DOHH2 (cell line): ENCODE measurements at regions not wholly inside any gene's neighbourhood (a gene's known extent, or its start where the extent isn't known, plus 50 kb on each side); places are given as distances from the start of the nearest gene placed in this dataset.
"Not testable (repeated sequence)": the region's sequence is repeated elsewhere in the genome, so short reads cannot be mapped to it uniquely, and the experiment has no call there.

Source experiments
- H3F3A ChIP-seq: fragments of 200-600 bp; sonication (generic), shearing (Covaris generic); 2 replicates; pipeline ENCODE4 v1.6.0; 2016; ENCODE audit warnings: antibody characterized with exemption, mild to moderate bottlenecking; ENCODE audit not compliant: control insufficient read depth, insufficient read depth
- H3K27ac ChIP-seq: fragments of 200-600 bp; sonication (generic); 2 replicates; pipeline ENCODE4 v1.5.1; 2014; ENCODE audit warnings: low read depth, mild to moderate bottlenecking, low read length, moderate library complexity
- H3K27me3 ChIP-seq: fragments of 200-600 bp; sonication (generic); 2 replicates; pipeline ENCODE4 v1.6.1; 2014; ENCODE audit warnings: mild to moderate bottlenecking, low read length, mixed read lengths; ENCODE audit not compliant: control insufficient read depth
- H3K36me3 ChIP-seq: fragments of 200-600 bp; sonication (generic); 2 replicates; pipeline ENCODE4 v1.6.1; 2014; ENCODE audit warnings: mild to moderate bottlenecking, low read length, moderate library complexity, mixed read lengths; ENCODE audit not compliant: control insufficient read depth
- H3K4me1 ChIP-seq: fragments of 200-600 bp; sonication (generic); 2 replicates; pipeline ENCODE4 v1.6.1; 2014; ENCODE audit warnings: mild to moderate bottlenecking, low read length, mixed read lengths; ENCODE audit not compliant: control insufficient read depth
- H3K4me2 ChIP-seq: fragments of 200-600 bp; sonication (generic); 2 replicates; pipeline ENCODE4 v1.6.0; 2014; ENCODE audit warnings: mild to moderate bottlenecking, low read length, moderate library complexity
- H3K4me3 ChIP-seq: fragments of 200-600 bp; sonication (generic); 2 replicates; pipeline ENCODE4 v1.5.1; 2014; ENCODE audit warnings: mild to moderate bottlenecking, low read length, mixed read lengths
- H3K79me2 ChIP-seq: fragments of 200-600 bp; sonication (generic); 2 replicates; pipeline ENCODE4 v1.6.1; 2014; ENCODE audit warnings: mild to moderate bottlenecking, low read length, mixed read lengths; ENCODE audit not compliant: control insufficient read depth
- H3K9me2 ChIP-seq: fragments of 200-600 bp; sonication (generic); replicated peaks from 2 replicates; pipeline ENCODE4 v1.6.1; 2014; ENCODE audit warnings: mild to moderate bottlenecking, low read length, mixed read lengths; ENCODE audit not compliant: control insufficient read depth
- H3K9me3 ChIP-seq: fragments of 200-600 bp; sonication (generic); 2 replicates; pipeline ENCODE4 v1.6.1; 2014; ENCODE audit warnings: antibody characterized with exemption, low read length, mixed read lengths; ENCODE audit not compliant: control insufficient read depth, insufficient read depth
- H4K20me1 ChIP-seq: fragments of 200-600 bp; sonication (generic); 2 replicates; pipeline ENCODE4 v1.6.0; 2014; ENCODE audit warnings: low read depth, mild to moderate bottlenecking, antibody characterized with exemption, low read length, moderate library complexity; ENCODE audit not compliant: control insufficient read depth, insufficient read depth
- EZH2phosphoT487 ChIP-seq: fragments of 200-600 bp; sonication (generic); IDR thresholded peaks from 2 replicates; pipeline ENCODE4 v1.6.1; 2017; ENCODE audit warnings: borderline replicate concordance, mild to moderate bottlenecking, antibody characterized with exemption, low read length, moderate library complexity, mixed read lengths
- TF ChIP-seq, protein P1 (sequence below): fragments of 200-600 bp; sonication (generic); IDR thresholded peaks from one replicate; pipeline ENCODE4 v1.5.1; 2014; ENCODE audit warnings: antibody characterized with exemption, mild to moderate bottlenecking, low read depth, low read length; ENCODE audit not compliant: poor library complexity, severe bottlenecking

DNA sequence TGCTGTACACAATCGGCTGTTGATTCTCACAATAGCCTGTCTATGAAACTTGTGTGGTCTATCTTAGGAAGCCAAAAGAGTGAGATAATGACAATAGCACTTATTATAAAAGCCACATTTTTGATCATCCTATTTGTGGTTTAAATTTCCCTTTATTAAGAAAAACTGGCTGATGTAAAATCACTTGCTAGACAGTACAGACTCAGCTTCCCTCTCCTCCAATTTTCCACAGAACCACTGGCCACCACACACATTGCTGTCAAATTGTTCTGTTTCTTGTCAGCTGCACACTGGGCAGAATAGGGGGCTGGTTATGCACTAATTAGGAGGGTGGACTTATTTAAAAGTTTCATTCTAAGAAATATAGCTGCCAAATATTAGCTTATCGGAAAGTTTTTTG lies 425.9 kb downstream of the EPHA3 start:
- Histone ChIP-seq H3K4me1 (no peaks in the 10 kb centered on the region), H3K4me3 (no peak overlapping the region), H3K9me2 (no peaks in the 10 kb centered on the region), H4K20me1 (no peaks in the 10 kb centered on the region), H3K27ac (no peak overlapping the region), H3F3A (no peaks in the 10 kb centered on the region), H3K27me3 (no peaks in the 10 kb centered on the region), H3K9me3 (no peaks in the 10 kb centered on the region), H3K79me2 (no peaks in the 10 kb centered on the region), H3K4me2 (no peak overlapping the region), H3K36me3 (no peaks in the 10 kb centered on the region)
- no peak for TF ChIP-seq EZH2phosphoT487
- TF ChIP-seq, protein P1, sequence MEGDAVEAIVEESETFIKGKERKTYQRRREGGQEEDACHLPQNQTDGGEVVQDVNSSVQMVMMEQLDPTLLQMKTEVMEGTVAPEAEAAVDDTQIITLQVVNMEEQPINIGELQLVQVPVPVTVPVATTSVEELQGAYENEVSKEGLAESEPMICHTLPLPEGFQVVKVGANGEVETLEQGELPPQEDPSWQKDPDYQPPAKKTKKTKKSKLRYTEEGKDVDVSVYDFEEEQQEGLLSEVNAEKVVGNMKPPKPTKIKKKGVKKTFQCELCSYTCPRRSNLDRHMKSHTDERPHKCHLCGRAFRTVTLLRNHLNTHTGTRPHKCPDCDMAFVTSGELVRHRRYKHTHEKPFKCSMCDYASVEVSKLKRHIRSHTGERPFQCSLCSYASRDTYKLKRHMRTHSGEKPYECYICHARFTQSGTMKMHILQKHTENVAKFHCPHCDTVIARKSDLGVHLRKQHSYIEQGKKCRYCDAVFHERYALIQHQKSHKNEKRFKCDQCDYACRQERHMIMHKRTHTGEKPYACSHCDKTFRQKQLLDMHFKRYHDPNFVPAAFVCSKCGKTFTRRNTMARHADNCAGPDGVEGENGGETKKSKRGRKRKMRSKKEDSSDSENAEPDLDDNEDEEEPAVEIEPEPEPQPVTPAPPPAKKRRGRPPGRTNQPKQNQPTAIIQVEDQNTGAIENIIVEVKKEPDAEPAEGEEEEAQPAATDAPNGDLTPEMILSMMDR = no peak

DNA sequence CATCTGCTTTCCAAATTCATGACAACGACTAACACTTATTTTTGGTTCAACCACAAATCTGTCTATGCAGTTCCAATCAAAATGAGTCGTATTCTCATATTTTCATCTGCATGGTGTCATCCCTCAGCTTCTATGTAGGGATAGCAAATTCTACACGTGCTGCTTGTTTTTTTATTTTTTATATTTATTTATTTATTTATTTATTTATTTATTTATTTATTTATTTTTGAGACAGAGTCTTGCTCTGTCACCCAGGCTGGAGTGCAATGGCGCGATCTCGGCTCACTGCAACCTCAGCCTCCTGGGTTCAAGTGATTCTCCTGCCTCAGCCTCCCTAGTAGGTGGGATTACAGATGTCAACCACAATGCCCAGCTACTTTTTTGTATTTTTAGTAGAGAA lies 447.2 kb downstream of the EPHA3 start:
- not testable (repeated sequence) for H3K79me2 ChIP-seq, H3K9me2 ChIP-seq, H3K9me3 ChIP-seq, H4K20me1 ChIP-seq, H3K4me1 ChIP-seq, H3K27ac ChIP-seq, H3F3A ChIP-seq, H3K4me3 ChIP-seq, H3K4me2 ChIP-seq, H3K36me3 ChIP-seq, H3K27me3 ChIP-seq

DNA sequence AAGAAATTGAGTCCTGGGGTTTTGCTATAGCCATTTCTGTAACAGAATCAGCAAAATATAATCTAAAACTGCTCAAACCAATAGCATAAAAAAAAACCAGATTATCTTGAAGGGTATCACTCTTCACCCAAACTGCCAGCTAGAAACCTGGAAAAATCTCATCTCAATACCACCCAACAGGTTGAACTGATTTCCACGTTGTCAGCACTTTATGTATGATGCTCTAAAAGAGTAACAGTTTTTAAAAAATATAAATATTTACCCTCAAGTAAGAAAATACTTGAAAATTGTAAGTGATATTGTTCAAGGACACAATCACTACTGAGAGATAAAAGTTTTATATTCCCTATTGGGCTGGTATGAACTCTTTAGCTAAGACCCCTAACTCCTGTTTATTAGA lies 451.3 kb downstream of the EPHA3 start:
- Histone ChIP-seq H3K4me1 (no peaks in the 10 kb centered on the region), H3F3A (no peaks in the 10 kb centered on the region), H3K4me3 (no peak overlapping the region), H3K9me3 (no peaks in the 10 kb centered on the region), H3K27ac (no peak overlapping the region), H3K9me2 (no peaks in the 10 kb centered on the region), H4K20me1 (no peaks in the 10 kb centered on the region), H3K27me3 (no peaks in the 10 kb centered on the region), H3K36me3 (no peaks in the 10 kb centered on the region), H3K79me2 (no peaks in the 10 kb centered on the region), H3K4me2 (no peak overlapping the region)
- TF ChIP-seq EZH2phosphoT487 = no peak
- TF ChIP-seq, protein P1 = no peak

DNA sequence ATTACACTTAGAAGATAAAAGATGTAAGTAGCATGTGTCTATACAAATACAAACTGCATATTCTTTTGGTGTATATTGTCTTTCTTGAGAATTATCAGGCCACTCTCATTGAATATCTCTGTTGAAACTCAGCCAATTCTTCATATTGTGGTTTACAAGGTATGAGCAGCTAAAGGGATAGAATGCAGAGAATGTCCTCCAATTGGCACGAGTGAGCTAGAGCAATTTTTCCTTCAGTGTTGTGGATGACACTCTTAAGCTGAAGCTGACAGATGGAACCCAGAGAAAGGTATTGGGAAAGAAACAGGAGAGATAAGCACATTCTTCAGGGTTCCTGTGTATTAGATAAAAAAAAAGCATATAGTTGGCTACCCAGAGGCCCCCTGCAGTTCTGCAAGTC lies 453.1 kb downstream of the EPHA3 start:
- H3K36me3 ChIP-seq = no peaks in the 10 kb centered on the region
- H3K9me3 ChIP-seq = no peaks in the 10 kb centered on the region
- H3K4me2 ChIP-seq = no peak overlapping the region
- H3K9me2 ChIP-seq = no peaks in the 10 kb centered on the region
- H4K20me1 ChIP-seq = no peaks in the 10 kb centered on the region
- TF ChIP-seq EZH2phosphoT487 = no peak
- TF ChIP-seq, protein P1 = no peak
- no peaks in the 10 kb centered on the region for H3K27me3 ChIP-seq
- H3K4me1 ChIP-seq = no peaks in the 10 kb centered on the region
- no peaks in the 10 kb centered on the region for H3F3A ChIP-seq
- H3K79me2 ChIP-seq = no peaks in the 10 kb centered on the region
- no peak overlapping the region for H3K27ac ChIP-seq
- H3K4me3 ChIP-seq = no peak overlapping the region
